ENCODE measurements at regions not wholly inside any gene's neighbourhood (a gene's known extent, or its start where the extent isn't known, plus 50 kb on each side); places are given as distances from the start of the nearest gene placed in this dataset.

DNA sequence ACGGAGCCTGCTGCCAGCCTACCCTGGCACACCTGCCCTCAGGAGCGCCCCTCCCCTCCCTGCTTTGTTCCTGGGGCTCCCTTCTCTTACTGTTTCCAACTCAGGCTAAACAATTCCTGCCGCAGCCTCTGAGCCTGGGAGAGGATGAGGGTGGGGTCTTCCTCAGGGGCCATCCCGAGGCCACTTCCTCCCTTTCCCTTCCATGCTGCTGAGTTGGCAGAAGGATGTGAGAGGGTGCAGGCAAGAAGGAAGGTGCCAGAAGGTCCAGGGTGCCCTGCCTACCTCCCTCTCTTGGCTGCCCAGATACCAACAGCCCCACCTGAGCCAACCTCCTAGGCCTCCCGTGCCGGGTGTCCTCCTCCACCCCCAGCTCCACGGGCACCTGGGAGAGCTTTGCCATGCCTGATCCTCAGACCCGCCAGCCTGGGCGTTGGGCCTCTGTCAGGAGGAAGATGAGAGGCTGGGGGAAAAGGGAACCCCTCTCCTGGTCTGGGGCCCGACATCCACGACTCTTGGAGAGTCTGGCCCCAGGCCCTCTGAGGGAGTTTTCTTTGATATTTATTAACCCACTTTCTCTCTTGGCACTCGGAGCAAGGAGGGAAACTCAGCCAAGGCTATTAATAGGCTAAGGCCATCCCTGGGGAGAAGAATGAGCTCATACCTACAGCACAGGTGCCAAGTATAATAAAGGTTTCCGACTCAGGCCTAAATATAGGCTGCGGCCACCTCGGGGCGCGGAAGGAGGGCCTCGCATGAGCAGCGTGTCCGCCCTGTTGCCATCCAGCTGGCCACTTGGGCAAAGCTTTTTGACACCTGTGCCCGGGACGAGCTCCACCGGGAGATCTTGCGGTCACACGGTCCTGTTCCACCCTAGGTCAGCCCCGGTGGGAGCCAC, 232.0 kb downstream of the ENGASE start:
- DNase-seq: no peak

DNA sequence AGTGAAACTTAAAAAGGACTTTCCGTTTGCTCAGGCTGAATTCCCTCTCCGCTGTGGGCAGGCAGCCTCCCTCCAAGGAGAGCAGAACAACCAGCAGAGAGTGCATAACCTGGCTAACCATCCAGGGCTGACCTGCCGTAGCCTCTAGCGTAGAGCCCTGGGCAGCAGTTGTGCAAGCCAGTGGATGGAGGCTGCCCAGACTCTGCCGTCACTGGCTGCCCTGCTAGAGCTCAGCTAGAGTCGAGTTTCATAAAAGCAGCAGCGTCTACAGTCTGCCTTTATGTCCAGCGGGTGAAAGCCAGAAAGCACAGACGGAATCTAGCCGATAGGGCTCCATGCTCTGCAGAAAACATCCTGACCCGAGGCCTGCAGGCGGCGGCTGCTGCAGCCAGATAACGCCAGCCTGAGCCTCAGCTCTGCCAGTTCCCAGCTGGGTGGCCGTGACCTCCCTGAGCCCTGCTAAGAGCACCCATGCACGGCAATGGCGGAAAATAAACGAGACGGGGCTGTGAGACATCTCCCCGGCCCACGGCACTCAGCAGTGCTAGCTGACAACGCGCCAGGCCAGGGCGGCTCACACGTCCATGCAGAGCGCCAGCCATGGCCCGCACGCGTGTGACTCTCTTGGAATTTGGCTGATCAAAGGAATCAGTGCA, 231.3 kb downstream of the ENGASE start:
- DNase-seq: no peak

DNA sequence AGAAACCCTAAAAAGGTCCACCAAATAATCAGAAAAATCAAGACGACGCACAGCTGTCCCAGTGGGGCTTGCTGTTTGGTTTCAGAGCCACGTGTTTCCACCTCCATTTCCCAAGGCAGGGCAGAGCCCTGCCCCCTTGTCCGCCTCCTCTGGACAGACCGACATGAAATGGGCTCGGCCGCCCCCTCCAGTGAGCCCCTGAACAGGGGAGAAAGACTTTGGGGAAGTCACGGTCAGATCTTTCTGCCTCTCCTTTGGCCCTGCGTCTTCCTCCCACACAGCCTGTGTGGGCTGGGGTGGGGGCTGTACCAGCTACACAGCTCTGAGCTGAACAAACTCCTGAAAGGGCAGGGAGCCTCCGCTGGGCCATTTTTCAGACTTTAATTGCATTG, 230.7 kb downstream of the ENGASE start:
- DNase-seq: no peak

DNA sequence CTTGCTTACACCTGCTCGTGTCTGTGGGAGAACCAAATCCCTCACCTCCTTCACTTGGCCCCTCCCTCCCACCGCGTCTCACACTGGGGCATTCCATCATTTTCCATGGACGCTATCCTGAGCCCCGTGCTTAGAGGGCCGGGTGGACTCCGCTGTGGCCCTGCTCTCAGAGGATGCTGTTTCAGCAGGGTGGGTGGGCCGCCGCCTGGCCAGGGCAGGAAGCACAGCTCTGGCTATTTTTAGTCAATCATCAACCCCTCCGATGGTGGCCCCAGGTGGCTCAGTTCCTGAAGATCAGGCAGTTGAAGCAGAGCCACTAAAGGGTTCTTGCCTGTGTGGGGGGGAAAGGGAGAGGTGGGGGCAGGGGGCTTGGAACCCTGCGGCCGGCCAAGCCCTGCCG, 230.3 kb downstream of the ENGASE start:
- no peak for DNase-seq

DNA sequence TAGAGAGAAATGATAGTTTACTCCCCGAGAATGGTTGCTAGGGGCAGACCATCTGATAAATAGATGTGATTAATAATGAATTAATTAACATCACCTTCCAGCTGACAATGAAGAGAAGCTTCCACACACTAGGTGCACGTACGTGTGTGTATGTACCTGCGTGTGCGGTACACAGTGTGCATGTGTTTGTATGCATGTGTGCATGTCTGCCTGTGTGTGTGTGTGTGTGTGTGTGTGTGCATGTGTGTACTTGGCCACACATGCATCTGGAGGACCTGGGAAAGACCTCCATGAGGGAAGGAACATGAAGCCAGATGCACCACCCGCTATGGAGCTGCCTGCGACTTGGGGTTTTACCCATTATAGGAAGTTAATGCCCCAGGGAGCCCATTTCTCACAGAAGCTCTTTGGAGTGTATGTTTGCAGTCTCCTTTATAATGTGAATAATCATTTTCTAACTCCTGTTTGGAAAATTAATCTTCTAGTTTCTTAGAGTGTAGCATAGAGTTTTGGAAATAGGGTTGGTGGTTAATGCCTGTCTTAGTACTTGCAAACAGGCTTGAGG, 229.1 kb downstream of the ENGASE start:
- no peak for DNase-seq

DNA sequence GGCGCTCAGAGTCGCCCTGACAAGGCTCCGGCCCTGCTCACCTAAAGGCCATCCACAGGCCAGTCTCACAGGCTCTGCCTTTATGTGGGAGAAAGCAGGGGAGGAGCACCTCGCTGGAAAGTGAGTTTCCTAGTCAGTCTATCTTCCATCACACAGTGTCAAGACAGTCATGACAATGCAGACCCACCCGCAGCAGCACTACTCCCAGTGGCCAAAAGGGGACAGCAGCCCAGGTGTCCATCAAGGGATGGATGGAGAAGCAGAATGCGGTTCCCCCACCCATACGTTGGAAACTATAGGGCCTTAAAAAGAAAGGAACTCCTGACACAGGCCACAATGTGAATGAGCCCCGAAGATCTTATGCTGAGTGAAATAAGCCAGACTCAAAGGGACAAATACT, 226.8 kb downstream of the ENGASE start:
- DNase-seq: no peak

DNA sequence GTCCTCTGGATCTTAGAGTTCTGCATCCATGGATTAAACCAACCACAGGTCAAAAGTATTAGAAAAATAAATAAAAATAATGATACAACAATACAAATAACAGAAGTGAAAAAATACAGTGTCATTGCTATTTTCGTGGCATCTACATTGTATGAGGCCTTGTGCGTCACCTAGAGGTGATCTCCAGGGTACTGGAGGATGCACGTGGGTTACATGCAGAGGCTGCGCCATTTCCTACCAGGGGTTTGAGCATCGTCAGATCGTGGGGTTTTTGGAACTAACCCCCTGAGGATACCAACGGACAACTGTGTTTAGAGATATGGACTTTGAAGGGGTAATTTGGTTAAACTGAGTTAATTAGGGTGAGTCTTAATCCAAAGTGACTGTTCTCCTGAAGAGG, 224.7 kb downstream of the ENGASE start:
- no peak for DNase-seq

DNA sequence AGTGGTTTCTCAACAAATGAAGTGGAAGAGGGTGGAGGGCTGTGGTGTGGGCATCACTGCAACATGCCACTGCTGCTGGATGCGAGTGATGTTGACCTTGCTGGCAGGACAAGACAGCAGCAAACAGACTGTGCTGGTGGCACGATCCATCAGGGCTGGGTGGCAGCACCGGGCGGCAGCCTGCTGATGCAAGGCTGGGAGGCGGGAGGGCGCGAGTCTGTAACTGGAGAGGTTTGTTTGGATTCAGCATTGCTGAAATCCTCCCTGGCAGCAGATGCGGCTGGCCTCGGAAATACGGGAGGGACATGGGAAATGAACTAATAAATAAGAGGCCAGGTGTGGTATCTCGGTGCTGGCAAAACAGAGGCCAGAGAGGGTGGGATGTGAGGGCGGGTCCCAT, 224.2 kb downstream of the ENGASE start:
- no peak for DNase-seq

DNA sequence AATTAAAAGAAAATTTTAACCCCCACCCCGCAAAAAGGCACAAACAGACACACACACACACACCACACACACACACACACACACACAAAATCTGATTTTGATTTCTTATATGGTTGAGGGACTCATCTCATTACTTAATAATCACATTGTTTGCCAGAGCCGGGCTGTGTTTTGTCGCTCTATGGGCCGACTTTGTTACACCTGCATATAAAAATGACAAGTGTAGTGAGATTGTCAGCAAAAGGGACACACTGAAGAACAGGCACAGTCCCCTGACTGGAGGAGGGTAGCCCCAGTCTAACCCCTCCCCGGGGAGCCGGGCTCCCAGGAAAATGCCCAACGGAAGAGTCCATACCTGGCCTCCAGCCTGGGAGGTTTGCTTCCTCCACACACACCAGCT, 221.6 kb downstream of the ENGASE start:
- no peak for DNase-seq

DNA sequence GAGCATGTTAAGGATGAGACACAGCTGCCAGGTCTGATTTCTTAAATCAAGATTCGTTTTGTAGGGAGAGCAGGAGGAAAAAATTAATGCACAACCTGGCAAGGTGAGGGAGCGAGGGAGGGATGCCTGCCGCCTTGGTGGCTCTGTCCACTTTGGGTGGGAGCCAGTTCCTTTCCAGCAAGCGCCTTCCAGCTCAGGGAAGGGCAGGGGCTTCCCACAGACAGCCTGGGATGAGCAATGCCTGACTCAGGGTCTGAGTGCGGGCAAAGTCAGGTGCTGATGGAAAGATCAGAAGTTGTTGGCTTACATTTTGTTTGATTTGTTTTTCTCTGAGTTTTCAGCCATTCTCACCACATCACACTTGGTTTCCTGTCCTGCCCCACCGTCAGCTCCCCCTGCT, 220.7 kb downstream of the ENGASE start:
- DNase-seq: no peak

DNA sequence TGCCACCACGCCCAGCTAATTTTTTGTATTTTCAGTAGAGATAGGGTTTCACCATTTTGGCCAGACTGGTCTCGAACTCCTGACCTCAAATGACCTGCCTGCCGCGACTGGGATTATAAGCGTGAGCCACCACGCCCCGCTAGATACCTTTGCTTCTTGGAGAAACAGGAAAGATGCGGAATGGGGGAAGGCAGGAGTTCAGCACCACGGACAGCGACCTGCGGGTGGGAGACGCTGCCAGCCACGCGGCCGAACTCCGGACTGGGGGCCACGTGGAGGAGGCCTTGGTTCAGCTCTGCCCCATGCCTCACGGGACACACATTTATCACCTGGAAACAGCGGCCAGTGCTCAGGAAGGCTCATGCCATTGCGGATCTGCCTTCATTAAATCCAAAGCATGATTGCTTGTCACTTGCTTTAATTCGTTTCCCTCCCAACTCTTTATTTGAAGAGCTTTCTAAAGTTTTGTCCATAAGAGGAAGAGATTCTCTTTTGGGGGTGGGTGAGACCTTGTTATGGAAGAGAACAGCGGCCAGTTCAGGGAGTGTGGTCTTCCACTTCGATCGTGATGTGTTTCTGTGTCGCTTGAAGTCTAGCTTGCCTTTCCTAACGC, 219.9 kb downstream of the ENGASE start:
- DNase-seq: no peak

DNA sequence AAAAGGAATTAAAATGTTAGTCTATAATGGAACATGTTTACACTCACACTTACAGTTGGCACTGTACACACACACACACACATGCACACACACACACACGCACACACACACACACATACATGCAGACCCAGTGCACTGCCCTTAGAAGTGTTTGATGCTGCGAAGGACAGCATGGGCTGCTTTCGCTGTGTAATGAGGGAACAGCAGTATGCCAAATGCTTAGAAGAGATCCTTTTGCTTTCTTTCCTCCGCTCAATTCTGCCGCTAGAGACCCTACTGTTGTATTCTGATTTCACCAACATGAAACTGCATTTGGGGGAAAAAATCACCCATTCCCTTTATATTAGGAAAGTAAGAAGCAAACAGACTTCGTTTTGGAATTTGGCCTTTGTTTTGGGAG, 217.9 kb downstream of the ENGASE start:
- no peak for DNase-seq

DNA sequence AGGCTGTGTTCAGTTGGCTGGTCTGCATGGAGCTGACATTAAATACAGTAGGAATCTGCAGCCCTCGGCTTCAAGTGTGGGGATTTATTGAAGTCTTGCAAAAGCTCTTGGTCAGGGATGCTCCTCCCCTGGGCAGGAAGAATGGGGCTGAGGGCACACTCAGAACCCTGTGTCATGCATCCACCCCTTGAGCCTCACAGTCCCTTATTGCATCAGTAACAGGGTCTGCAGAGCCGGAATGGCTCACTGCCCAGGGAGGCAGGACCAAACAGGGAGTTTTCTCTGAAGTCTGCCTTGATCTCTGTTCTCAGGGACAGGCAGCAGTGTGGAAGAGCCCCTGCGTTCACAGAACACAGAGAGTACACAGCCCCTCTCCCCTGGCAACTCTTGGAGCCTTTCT, 216.8 kb downstream of the ENGASE start:
- DNase-seq: no peak

DNA sequence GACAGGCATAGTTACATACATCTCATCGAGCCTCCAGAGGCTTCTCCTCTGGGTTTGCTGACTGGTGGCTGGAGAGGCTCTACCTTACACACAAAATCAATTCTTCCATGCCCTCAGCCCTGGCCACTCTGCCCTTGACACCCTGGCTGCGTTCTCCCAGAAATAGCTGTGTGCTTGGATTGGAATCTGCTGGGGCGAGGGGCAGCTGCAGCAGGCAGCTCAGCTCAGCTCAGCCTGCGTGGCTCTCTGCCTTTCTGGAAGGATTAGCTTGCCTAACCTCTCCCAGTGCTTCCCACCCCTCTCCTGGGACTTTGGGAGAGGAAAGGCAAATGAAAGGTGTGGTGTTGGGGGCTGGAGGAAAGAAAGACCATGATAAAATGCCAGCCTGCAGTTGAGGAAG, 216.1 kb downstream of the ENGASE start:
- DNase-seq: no peak

DNA sequence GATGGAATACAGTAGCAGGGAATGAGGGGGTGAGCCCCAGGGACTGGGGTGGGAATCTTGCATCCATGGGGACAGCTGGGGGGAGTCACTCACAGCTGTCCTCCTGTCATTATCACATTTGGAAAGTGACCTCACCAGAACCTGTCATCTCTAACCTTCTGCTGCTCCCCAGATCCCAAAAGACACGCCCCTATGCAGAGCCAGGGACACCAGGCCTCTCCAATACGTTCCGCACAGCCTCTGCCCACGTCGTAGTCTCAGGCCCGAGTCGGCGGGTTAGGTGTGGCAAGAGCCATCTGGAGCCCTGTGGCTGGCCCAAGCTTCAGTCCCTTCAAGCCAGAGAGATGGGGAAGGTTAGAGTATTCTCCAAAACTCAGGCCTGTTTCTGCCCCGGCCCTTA, 214.3 kb downstream of the ENGASE start:
- DNase-seq: no peak

DNA sequence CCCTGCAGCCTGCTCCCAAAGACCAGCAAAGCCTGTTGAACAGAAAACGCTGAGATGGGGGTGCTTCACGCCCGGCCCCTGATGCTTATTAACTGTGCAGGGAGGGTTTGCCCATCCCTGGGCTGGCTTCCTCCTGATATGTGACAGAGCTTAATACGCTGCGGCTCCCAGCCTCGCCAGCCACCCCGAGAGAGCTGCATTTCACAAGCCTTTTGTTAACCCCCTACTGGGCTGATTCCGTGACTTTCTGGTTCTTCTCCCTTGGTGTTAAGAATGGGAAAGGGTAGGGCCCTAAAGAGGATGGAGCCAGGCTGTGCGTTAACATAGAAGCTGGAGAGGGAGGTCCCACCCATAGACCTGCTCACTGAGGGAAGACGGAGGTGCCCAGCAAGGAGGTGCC, 211.8 kb downstream of the ENGASE start:
- DNase-seq: no peak

DNA sequence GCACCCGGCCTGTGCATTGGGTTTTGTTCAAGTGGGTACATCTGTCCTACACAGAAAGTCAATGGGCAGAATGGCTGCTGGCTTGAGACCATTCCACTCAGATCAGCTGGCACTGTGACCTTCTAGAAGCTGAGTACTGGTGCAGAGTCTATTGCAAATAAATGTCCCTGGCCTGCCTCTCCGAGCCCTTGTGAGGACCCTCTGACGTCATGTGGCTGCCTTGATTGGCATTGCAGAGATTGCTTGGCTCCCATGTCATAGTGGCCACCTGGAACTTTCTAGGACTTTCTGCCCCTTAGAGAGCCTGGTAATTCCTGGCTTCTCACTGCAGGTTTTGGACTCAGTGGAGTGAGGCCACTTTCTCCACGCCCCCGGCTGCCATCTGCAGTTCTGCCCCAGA, 211.3 kb downstream of the ENGASE start:
- no peak for DNase-seq

DNA sequence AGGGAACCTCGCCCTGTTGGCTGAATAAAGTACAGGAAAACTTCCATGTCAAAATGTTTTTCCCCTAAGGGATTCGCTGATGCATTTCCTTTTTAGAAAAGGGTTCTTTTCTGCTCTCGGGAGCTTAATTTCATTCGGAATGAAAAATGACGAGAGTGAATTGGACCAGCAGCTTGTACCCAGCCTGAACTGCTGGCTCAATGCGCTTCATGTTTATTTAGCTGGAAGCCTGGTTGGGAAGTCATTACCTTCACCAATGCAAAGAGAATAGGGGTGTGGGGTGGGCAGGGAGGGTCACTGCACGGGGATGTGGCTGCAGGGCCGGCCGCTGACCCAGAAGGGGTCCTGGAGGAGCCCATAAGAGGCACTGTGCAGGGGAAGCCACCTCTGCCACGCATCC, 207.7 kb downstream of the ENGASE start:
- DNase-seq: no peak

DNA sequence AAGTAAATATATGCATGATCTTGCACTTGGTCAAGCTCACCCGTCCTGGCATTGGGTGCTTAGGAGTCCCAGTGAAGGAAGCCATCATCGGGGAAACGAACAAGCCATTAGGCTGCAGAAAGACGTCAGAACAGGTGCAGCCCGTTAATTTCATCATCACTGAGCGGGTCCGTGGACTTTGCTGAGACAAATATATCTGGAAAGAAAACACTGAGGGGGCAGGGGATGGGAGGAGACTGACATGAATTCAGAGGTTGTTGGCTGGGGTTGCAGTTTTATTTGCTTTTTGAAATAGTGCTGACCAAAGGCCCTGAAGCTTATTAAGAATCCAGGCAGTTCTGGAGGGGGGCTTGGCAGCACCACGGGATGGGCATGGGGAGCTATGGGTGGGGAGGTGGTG, 207.2 kb downstream of the ENGASE start:
- no peak for DNase-seq

DNA sequence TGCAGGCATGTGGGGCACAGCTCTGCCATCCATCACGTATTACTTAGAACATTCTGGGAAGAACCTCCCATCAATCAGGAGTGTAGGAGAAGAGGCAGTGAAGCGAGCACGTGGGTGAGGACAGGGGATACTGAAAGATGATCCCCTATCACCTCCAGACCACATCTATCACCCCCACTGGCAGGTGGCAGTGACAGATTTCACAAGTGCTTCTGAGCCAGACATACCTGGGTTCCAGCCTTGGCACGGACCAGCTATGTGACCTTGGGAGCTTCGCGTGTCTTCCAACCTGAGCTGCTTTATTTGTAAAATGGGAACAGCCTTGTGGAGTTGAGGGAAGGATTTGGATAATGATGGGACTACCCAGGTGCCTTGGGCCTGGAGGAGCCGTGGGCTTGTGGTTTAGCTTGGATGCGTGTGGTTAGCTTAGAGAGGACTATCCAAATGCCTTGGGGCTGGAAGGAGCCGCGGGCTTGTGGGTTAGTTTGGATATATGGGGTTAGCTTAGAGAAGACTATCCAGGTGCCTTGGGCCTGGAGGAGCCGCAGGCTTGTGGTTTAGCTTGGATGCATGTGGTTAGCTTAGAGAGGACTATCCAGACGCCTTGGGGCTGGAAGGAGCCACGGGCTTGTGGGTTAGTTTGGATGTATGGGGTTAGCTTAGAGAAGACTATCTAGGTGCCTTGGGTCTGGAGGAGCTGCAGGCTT, 206.4 kb downstream of the ENGASE start:
- no peak for DNase-seq

DNA sequence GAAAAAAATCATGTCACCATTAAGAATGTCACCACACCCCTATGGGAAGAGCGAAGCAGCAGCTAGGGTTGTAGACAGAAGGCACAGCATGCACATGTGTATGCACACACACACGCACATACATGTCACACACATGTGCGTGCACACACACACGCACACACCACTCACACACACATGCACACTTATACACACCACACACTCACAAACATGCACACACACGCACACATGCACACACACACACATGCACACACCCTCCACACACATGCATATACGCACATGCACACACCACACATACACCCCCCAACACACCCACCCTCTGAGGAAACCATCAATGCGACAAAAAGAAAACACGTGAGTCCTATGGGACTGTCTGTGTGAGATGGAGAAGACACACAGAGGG, 205.4 kb downstream of the ENGASE start:
- DNase-seq: no peak

DNA sequence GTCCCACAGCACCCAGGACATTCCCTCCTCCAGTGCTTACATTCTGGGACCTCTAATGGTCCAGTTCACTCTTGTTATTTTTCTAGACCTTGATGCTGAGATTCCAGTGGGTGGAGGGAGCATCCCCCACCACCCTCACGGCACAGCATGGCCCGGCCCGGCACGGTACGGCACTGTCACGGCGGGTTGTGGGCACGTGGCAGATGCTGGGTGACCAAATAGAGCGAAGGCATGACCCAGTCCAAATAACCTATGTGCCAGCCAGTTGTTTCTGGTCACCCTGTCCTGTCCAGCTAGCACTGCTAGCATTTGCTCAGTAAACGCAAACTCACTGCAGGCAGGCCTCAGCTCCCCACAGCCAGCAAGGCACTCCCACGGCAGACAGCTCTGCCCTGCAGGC, 204.7 kb downstream of the ENGASE start:
- DNase-seq: no peak

DNA sequence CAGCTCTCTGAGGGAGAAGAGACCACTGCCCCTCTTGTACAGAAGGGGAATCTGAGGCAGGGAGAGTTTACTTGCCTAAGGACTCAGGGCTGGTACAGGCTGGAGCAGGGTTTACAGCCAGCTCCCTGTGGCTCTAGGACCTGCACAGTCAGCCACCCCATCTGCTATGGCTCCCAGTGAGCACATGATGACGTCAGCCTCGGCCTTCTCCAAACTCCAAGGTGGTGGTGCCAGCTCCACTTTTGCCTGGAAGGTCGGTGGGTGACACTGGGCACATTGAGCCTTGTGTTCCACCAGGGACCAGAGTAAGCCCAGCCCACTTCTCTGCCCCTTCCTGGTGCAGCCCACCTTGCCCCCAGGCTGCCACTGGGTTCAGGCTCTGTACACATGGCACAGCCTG, 202.2 kb downstream of the ENGASE start:
- DNase-seq: no peak
